ENCODE measurements at regions not wholly inside any gene's neighbourhood (a gene's known extent, or its start where the extent isn't known, plus 50 kb on each side); places are given as distances from the start of the nearest gene placed in this dataset.
"Not testable (repeated sequence)": the region's sequence is repeated elsewhere in the genome, so short reads cannot be mapped to it uniquely, and the experiment has no call there.

- DNase-seq (ENCODE audit: low read depth in 2 of 2): no peak
Measured at GRCh38 chr13:84870190-84870589, 929.0 kb downstream of the SLITRK6 start.

GRCh38 chr13:84867246-84867645 is 932.0 kb downstream of the SLITRK6 start:
- no peak for DNase-seq (ENCODE audit: low read depth in 2 of 2)

GRCh38 chr13:84865783-84866221 is 933.4 kb downstream of the SLITRK6 start:
- no peak for DNase-seq (ENCODE audit: low read depth in 2 of 2)

GRCh38 chr13:84864341-84864740 is 934.9 kb downstream of the SLITRK6 start:
- no peak for DNase-seq (ENCODE audit: low read depth in 2 of 2)

GRCh38 chr13:84847107-84847506 is 952.1 kb downstream of the SLITRK6 start:
- DNase-seq (ENCODE audit: low read depth in 2 of 2): no peak

- DNase-seq (ENCODE audit: low read depth in 2 of 2): no peak
Measured at GRCh38 chr13:84845907-84846619, 953.2 kb downstream of the SLITRK6 start.

GRCh38 chr13:84844473-84844872 is 954.7 kb downstream of the SLITRK6 start:
- no peak for DNase-seq (ENCODE audit: low read depth in 2 of 2)

GRCh38 chr13:84843368-84843767 is 955.9 kb downstream of the SLITRK6 start:
- no peak for DNase-seq (ENCODE audit: low read depth in 2 of 2)

- DNase-seq (ENCODE audit: low read depth in 2 of 2): no peak
Measured at GRCh38 chr13:84834201-84834600, 951.9 kb upstream of the SLITRK1 start.

- no peak for DNase-seq (ENCODE audit: low read depth in 2 of 2)
Measured at GRCh38 chr13:84831666-84832657, 949.7 kb upstream of the SLITRK1 start.

GRCh38 chr13:84823528-84823927 is 941.3 kb upstream of the SLITRK1 start:
- no peak for DNase-seq (ENCODE audit: low read depth in 2 of 2)

- DNase-seq (ENCODE audit: low read depth in 2 of 2): no peak
Measured at GRCh38 chr13:84821261-84821660, 939.0 kb upstream of the SLITRK1 start.

GRCh38 chr13:84816567-84817105 is 934.4 kb upstream of the SLITRK1 start:
- DNase-seq (ENCODE audit: low read depth in 2 of 2): no peak

- no peak for DNase-seq (ENCODE audit: low read depth in 2 of 2)
Measured at GRCh38 chr13:84812789-84813188, 930.5 kb upstream of the SLITRK1 start.

- DNase-seq (ENCODE audit: low read depth in 2 of 2): no peak
Measured at GRCh38 chr13:84812078-84812477, 929.8 kb upstream of the SLITRK1 start.

- DNase-seq (ENCODE audit: low read depth in 2 of 2): no peak
Measured at GRCh38 chr13:84810781-84811180, 928.5 kb upstream of the SLITRK1 start.

GRCh38 chr13:84802073-84802472 is 919.8 kb upstream of the SLITRK1 start:
- no peak for DNase-seq (ENCODE audit: low read depth in 2 of 2)

- no peak for DNase-seq (ENCODE audit: low read depth in 2 of 2)
Measured at GRCh38 chr13:84784443-84785153, 902.3 kb upstream of the SLITRK1 start.

- DNase-seq (ENCODE audit: low read depth in 2 of 2): no peak
Measured at GRCh38 chr13:84777316-84777715, 895.0 kb upstream of the SLITRK1 start.

- DNase-seq (ENCODE audit: low read depth in 2 of 2): no peak
Measured at GRCh38 chr13:84776593-84776992, 894.3 kb upstream of the SLITRK1 start.

GRCh38 chr13:84775920-84776319 is 893.6 kb upstream of the SLITRK1 start:
- DNase-seq (ENCODE audit: low read depth in 2 of 2): not testable (repeated sequence)

GRCh38 chr13:84774111-84774510 is 891.8 kb upstream of the SLITRK1 start:
- DNase-seq (ENCODE audit: low read depth in 2 of 2): no peak
